Medulla oblongata (tissue), 1 donor: ENCODE measurements at regions not wholly inside any gene's neighbourhood (a gene's known extent, or its start where the extent isn't known, plus 50 kb on each side); places are given as distances from the start of the nearest gene placed in this dataset.
"Not testable (repeated sequence)": the region's sequence is repeated elsewhere in the genome, so short reads cannot be mapped to it uniquely, and the experiment has no call there.

Experiments
- DNase-seq: peaks from one replicate; pipeline ENCODE4 v3.0.0-alpha.2; 2015; ENCODE audit errors: extremely low spot score

GRCh38 chr18:77373730-77374445, 124.2 kb downstream of the GALR1 start:
- DNase-seq: no peak

DNA sequence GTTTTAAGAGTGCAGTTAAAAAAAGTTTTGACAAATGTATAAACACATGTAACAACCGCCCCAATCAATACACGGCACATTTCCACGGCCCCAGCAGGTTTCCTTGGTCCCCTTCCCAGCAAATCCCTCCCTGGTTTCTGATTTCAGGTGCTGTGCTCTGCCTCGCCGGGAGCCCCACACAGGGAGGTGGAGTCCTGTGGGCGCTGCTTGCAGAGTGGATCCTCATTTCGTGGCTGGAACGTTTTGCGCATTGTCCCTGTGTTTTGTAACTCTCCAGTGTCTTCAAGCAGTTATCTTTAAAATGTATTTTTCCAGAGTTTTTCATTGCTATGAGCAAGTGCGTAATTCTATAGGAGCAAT, 124.8 kb downstream of the GALR1 start:
- DNase-seq: no peak

GRCh38 chr18:77376043-77376732, 126.5 kb downstream of the GALR1 start:
- peak; percentile 16 for DNase-seq

DNA sequence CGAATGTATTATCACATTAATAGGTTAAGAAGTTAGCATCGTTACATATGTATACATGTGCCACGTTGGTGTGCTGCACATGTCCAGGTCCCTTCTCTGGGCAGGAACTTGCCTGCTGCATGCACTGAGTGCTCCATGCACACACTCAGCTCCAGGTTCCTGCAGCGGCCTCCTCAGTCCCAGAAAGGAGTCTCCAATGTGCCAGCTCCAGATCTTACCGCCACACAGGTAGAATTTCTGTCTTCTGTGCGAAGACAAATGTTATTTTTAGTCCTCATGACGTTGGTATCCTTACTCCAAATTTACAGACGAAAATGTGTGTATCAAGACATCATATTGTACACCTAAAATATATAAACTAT, 127.1 kb downstream of the GALR1 start:
- DNase-seq: no peak

DNA sequence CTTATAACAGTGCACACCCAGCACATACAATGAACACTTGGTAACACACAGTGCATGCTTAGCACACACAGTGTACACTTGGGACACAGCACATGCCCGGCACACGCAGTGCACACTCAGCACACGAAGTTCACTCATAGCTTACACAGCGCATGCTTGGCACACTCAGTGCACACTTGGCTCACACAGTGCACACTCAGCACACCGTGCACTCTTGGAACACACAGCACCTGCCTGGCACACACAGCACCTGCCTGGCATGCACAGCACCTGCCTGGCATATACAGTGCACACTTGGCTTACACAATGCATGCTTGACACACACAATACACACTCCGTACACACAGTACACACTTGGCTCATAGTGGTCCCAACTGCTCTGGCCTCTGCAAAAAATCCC, 128.2 kb downstream of the GALR1 start:
- DNase-seq: no peak

DNA sequence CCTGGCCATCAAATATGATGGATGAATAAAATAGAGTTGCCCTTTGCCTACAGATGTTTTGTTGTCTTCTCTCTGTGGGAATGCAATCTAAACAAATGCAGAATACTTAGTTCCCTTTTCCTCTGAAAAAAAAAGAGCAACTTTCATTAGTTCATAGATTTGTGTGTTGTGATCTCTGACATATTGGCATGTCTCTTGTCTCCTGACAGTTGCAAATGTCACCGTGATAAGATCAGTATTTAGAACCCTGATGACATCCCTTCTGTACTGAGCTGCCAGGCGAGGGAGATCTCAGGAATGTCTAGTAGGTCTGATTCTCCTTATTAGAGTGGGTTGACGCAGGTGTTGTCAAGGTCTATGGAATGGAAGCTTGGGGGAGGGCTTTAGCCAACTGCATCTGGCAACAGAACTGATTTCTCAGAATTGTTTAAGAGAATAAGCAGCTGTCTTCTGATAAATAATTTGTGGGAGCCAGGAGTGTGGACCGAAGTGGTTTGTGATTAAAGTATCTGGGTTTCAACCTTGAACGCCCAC, 130.4 kb downstream of the GALR1 start:
- no peak for DNase-seq

DNA sequence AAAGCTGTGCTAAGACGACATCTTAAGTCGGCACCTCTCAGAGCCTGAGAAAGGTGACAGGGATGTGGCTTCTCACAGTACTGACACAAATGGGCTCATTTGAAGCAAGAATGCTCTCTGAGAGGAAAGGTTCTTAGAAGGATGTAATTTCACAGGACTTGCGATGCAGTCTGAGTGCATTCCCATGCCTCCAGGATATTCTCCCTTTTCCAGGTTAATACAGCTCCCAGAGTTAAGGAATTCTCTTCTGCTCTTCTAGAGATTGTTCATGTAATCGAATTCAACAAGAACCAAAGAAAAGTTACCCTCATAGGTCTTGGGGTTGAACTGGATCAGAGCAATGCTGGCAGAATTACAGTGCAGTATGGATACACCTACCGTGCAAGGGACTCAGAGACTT, 131.0 kb downstream of the GALR1 start:
- no peak for DNase-seq

DNA sequence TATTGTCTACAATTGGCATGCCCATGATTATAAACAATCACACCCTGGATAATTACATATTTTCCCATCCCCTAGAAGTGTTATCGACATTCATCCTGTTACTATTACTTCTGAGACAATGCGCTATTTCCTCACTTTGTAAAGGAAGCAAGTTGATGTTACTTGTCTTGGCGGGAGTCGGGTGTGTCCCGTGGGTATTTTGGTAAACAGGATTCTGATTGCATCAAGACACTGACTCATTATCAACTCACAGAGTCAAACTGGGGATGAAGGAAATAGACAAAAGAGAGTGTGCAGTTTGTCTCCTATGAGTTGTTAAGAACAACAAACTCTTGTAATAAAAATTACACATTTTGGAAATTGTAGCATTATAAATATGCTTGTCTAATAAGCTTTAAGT, 142.7 kb downstream of the GALR1 start:
- DNase-seq: no peak

- no peak for DNase-seq
Measured at GRCh38 chr18:77393519-77393918, 143.9 kb downstream of the GALR1 start.

- DNase-seq: no peak
Measured at GRCh38 chr18:77395953-77396352, 146.3 kb downstream of the GALR1 start.

DNA sequence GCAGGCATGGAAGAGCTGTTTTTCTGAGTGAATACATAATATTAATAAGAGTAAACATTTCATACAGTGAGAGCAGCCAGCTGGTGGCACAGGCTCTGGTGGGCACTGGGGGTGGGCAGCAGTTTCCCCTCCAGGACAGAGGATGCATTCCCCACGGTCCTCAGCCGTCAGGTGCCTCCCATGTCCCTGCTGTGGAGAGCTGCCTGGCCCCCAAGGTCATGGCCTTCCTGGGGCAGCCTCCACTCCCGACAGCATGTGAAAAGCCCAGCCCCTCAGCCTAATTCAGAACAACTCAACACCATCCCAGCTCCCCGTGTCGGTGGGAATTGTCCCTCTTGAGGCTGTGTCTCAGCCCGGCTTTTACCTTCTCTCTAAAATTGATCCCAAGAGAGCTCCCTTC, 147.4 kb downstream of the GALR1 start:
- no peak for DNase-seq

DNA sequence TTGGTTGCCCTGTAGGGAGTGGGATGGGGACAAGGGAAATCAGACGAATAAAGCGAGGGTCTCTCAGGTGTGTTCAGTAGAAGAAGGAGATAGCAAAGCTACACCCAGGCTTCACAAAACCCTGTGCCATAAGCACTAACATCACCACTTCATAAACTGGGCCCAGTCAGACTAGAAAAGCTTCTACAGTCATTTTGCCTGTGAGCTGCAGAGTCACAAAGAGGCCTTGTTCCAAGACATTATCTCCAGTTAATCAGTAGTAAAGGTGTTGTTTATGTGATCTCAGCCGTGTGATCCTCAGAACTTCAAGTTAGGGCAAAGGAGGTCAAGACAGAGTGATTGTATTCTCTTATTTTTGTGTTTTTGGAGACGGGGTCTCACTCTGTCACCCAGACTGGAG, 148.0 kb downstream of the GALR1 start:
- no peak for DNase-seq

GRCh38 chr18:77400561-77400960, 150.9 kb downstream of the GALR1 start:
- DNase-seq: no peak

GRCh38 chr18:77401173-77401572, 151.5 kb downstream of the GALR1 start:
- DNase-seq: no peak

DNA sequence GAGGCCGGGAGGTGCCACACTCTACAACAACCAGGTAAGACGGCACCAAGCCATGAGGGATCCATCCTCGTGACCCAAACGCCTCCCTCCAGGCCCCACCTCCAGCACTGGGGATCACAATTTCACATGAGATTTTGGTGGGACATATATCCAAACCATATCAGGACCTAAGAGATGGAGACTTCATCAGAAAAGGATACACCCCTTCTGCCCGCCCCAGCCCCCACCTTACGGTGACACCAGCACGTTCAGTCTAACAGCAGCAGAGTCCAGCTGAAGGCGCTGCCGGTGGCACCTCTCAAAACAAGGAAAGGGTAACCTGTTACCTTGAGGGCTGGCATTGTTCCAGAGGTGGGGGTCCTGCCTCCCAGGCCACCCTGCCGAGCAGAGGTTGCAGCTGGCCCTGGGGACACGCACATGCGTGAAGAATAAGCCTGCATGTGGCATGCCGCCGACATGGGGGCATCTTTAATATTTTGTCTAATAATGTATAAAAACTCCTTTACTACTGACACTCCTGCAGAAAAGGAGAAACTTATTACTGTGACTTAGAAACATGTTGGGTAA, 154.4 kb downstream of the GALR1 start:
- no peak for DNase-seq

- no peak for DNase-seq
Measured at GRCh38 chr18:77405096-77405495, 155.4 kb downstream of the GALR1 start.

DNA sequence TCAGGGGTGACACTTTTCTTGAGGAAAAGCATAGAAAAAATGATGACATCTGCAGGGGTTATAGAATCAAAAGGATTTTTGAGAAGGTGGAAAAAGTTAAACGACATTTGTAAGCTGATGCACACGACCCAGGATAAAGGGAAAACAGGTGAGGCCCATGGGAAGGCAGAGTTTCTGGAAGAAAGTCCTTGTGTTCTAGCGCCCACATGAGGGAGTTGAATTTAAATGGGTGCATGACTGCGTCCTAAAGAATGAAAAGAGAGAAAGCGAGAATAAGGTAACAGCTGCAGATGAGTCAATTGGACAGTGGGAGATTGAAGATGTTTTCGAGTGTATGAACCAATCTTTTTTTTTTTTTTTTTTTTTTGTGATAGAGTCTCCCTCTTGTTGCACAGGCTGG, 158.1 kb downstream of the GALR1 start:
- DNase-seq: no peak

GRCh38 chr18:77421546-77421945, 171.9 kb downstream of the GALR1 start:
- DNase-seq: not testable (repeated sequence)

- no peak for DNase-seq
Measured at GRCh38 chr18:77422974-77423867, 173.6 kb downstream of the GALR1 start.

- DNase-seq: peak; percentile 7
Measured at GRCh38 chr18:77433076-77433475, 183.4 kb downstream of the GALR1 start.

DNA sequence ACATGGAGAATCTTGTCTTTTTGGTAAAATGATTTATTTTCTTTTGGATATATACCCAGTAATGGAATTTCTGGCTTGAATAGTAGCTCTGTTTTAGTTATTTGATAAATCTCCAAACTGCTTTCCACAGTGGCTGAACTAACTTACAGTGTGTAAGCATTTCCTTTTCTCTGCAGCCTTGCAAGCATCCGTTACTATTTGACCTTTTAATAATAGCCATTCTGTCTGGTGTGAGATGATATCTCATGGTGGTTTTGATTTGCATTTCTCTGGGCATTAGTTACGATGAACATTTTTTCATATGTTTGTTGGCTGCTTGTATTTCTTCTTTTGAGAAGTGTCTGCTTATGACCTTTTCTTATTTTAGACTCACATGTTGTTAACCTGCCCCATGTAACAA, 190.2 kb downstream of the GALR1 start:
- DNase-seq: no peak

DNA sequence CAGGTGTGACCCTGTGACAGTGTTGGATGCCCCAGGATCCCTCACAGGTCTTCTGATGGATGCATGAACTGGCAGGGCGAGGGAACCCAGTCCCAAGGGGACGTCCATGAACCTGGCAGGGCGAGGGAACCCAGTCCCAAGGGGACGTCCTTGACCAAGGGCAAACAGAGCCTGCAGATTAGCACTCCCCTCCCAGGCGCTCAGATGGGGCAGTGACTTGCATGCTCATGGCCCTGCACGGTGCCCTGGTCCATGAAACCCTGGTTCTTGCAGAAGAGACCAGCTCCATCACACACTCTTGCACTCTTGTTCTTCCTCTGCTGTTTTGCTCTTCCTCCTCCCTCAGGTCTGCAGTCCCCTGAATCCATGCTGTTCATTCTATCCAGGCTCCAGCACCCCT, 192.7 kb downstream of the GALR1 start:
- no peak for DNase-seq
